ENCODE measurements at regions not wholly inside any gene's neighbourhood (a gene's known extent, or its start where the extent isn't known, plus 50 kb on each side); places are given as distances from the start of the nearest gene placed in this dataset.

DNA sequence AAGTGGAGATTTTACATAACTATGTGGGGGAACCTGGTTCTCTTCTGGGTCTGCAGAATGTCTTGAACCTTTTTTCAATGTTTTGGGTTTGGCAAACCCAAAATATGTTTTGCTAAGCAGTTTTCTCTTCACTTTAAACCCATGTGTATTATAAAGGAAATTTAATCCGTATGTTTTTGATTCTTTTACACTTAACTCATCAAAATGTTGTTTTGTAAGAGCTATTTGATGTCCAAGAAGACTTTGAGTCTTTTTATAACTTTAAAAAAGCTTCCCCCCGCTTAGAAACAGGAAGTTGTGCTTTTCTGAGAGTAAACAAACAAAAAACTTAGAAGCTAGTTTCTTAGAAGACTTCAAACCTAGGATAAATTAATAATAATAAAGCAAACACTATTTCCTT is 81.9 kb upstream of the CEP162 start (continued):
- TF ChIP-seq, protein P1, sequence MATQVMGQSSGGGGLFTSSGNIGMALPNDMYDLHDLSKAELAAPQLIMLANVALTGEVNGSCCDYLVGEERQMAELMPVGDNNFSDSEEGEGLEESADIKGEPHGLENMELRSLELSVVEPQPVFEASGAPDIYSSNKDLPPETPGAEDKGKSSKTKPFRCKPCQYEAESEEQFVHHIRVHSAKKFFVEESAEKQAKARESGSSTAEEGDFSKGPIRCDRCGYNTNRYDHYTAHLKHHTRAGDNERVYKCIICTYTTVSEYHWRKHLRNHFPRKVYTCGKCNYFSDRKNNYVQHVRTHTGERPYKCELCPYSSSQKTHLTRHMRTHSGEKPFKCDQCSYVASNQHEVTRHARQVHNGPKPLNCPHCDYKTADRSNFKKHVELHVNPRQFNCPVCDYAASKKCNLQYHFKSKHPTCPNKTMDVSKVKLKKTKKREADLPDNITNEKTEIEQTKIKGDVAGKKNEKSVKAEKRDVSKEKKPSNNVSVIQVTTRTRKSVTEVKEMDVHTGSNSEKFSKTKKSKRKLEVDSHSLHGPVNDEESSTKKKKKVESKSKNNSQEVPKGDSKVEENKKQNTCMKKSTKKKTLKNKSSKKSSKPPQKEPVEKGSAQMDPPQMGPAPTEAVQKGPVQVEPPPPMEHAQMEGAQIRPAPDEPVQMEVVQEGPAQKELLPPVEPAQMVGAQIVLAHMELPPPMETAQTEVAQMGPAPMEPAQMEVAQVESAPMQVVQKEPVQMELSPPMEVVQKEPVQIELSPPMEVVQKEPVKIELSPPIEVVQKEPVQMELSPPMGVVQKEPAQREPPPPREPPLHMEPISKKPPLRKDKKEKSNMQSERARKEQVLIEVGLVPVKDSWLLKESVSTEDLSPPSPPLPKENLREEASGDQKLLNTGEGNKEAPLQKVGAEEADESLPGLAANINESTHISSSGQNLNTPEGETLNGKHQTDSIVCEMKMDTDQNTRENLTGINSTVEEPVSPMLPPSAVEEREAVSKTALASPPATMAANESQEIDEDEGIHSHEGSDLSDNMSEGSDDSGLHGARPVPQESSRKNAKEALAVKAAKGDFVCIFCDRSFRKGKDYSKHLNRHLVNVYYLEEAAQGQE (IDR thresholded peaks at IDR 0.05; ENCODE audit: borderline replicate concordance), result no peak
- TF ChIP-seq, protein P1 (CRISPR knock-in tag; IDR thresholded peaks at IDR 0.05; ENCODE audit: low read depth), result no peak

DNA sequence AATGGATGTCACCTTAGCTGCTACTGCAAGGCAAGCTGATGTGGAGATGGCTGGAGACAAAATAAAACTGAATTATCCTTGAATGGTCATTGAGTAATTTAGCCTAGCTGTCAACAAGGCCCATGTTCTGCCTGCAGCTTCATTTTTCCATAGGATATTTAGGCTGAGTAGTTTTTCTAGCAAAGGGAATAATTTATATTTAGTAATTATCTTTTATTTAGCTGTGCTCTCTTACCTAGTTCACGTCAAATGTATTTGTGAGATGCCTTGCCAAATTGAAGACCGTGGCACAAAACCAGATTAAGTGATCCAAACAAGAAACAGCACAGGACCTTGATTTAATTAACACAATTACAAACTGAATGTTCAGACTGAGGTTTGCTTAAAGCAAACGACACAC is 77.4 kb upstream of the CEP162 start:
- H2AFZ ChIP-seq (ENCODE audit: low read depth, low read length), result no peak overlapping the region
- no peak overlapping the region for H3K27ac ChIP-seq (ENCODE audit: extremely low read depth, low read depth, low read length)
- in situ Hi-C loops (cut with MboI), result no loop called here
- DNase-seq (ENCODE audit: extremely low read depth in 1 of 4, low spot score in 3 of 4) (no peak), FAIRE-seq (no peak), ATAC-seq (no peak)
- ChIA-PET CTCF (ENCODE audit: low intra/inter-chr PET ratio) (no interaction called here), POLR2A (no interaction called here)
- H3K4me2 ChIP-seq (ENCODE audit: insufficient read depth, low read length), result no peak overlapping the region
- no peaks in the 10 kb centered on the region for H3K27me3 ChIP-seq (ENCODE audit: control insufficient read depth in 2 of 2, insufficient read depth in 2 of 2, low read length in 2 of 2)
- H3K79me2 ChIP-seq (ENCODE audit: control insufficient read depth, insufficient read depth, low read length), result no peaks in the 10 kb centered on the region
- BruUV-seq (replicated peaks), result no TSS peak
- no peaks in the 10 kb centered on the region for H3K9me1 ChIP-seq (ENCODE audit: control insufficient read depth, insufficient read depth, low read length)
- H3K9me3 ChIP-seq (replicated peaks; ENCODE audit: control insufficient read depth, insufficient read depth, low read depth, low read length), result no peaks in the 10 kb centered on the region
- H3K4me1 ChIP-seq (replicated peaks in 1 of 2; ENCODE audit: control insufficient read depth in 2 of 2, insufficient read depth in 2 of 2, low read length in 2 of 2), result no peaks in the 10 kb centered on the region
- no peak overlapping the region for H3K4me3 ChIP-seq
- H4K20me1 ChIP-seq (replicated peaks; ENCODE audit: control insufficient read depth, insufficient read depth, low read length), result no peaks in the 10 kb centered on the region
- H3K36me3 ChIP-seq (ENCODE audit: control insufficient read depth, insufficient read depth, low read length), result no peaks in the 10 kb centered on the region
- no peak overlapping the region for H3K9ac ChIP-seq (ENCODE audit: insufficient read depth in 1 of 2, low read depth in 2 of 2, low read length in 2 of 2)
- 11% methylated on average over 3 of the region's 3 CpGs for WGBS (ENCODE audit: insufficient coverage, low coverage, missing lambda C conversion rate)
- intact Hi-C loops (cut with micrococcal nuclease), result no loop called here
- TF ChIP-seq RAD51 (IDR thresholded peaks at IDR 0.05; ENCODE audit: borderline replicate concordance, low read depth) (no peak), DNMT1 (IDR thresholded peaks at IDR 0.05) (no peak), MEF2D (tag; conservative IDR thresholded peaks at IDR 0.05; ENCODE audit: low read depth) (no peak), MYC (IDR thresholded peaks at IDR 0.05; ENCODE audit: low read depth, low read length) (no peak), MYC (CRISPR knock-in tag; IDR thresholded peaks at IDR 0.05; ENCODE audit: borderline replicate concordance, low read depth) (no peak), ZBTB7A (IDR thresholded peaks at IDR 0.05; ENCODE audit: borderline replicate concordance, control insufficient read depth, low read depth, low read length) (no peak), PHTF2 (CRISPR knock-in tag; IDR thresholded peaks at IDR 0.05) (no peak), ZC3H11A (IDR thresholded peaks at IDR 0.05; ENCODE audit: low read depth, low read length) (no peak), MCM3 (IDR thresholded peaks at IDR 0.05) (no peak), SREBF2 (CRISPR knock-in tag; IDR thresholded peaks at IDR 0.05) (no peak), GABPA (tag; conservative IDR thresholded peaks at IDR 0.05; ENCODE audit: low read depth) (no peak), RFX1 (IDR thresholded peaks at IDR 0.05) (no peak)
- TF ChIP-seq, protein P2, sequence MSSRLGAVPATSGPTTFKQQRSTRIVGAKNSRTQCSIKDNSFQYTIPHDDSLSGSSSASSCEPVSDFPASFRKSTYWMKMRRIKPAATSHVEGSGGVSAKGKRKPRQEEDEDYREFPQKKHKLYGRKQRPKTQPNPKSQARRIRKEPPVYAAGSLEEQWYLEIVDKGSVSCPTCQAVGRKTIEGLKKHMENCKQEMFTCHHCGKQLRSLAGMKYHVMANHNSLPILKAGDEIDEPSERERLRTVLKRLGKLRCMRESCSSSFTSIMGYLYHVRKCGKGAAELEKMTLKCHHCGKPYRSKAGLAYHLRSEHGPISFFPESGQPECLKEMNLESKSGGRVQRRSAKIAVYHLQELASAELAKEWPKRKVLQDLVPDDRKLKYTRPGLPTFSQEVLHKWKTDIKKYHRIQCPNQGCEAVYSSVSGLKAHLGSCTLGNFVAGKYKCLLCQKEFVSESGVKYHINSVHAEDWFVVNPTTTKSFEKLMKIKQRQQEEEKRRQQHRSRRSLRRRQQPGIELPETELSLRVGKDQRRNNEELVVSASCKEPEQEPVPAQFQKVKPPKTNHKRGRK (tag; IDR thresholded peaks at IDR 0.05), result no peak

Data from K562 (cell line).